Prostate gland (tissue), 2 donors: ENCODE measurements at regions not wholly inside any gene's neighbourhood (a gene's known extent, or its start where the extent isn't known, plus 50 kb on each side); places are given as distances from the start of the nearest gene placed in this dataset.

Source experiments
- POLR2A ChIP-seq: fragments of 450-650 bp; IDR thresholded peaks from one replicate; pipeline ENCODE4 v1.6.1; 2016; ENCODE audit warnings: antibody characterized with exemption, mild to moderate bottlenecking
- TF ChIP-seq, protein P1 (sequence below), 4 experiments: fragments of 200-600 bp in 2 of 4; fragments of 450-650 bp in 2 of 4; sonication (generic) in 2 of 4; IDR thresholded peaks; 1 replicate in 3 of 4; 2 replicates in 1 of 4; pipeline ENCODE4 v1.5.1; 2016 to 2019; ENCODE audit warnings: antibody characterized with exemption in 4 of 4, mild to moderate bottlenecking in 2 of 4, moderate library complexity in 2 of 4

DNA sequence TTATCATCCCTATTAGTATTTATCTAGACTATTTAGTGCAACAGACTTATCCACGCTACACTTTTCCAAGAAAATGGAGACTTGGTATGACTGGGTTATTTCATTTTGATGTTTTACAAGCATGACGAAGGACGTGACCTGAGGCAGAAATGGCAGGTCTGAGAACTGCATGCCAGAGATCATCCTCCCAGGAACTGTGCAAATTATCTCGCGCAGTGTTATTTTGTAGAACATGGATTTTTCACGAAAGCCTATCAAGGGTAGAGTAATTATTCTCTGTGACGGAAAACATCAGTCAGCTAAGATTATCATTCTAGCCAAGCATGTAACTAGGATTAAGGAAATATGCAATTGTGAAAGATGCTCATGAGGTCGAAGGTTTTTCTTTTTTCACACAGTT is 361.5 kb upstream of the AJAP1 start:
- TF ChIP-seq, protein P1, sequence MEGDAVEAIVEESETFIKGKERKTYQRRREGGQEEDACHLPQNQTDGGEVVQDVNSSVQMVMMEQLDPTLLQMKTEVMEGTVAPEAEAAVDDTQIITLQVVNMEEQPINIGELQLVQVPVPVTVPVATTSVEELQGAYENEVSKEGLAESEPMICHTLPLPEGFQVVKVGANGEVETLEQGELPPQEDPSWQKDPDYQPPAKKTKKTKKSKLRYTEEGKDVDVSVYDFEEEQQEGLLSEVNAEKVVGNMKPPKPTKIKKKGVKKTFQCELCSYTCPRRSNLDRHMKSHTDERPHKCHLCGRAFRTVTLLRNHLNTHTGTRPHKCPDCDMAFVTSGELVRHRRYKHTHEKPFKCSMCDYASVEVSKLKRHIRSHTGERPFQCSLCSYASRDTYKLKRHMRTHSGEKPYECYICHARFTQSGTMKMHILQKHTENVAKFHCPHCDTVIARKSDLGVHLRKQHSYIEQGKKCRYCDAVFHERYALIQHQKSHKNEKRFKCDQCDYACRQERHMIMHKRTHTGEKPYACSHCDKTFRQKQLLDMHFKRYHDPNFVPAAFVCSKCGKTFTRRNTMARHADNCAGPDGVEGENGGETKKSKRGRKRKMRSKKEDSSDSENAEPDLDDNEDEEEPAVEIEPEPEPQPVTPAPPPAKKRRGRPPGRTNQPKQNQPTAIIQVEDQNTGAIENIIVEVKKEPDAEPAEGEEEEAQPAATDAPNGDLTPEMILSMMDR (IDR thresholded peaks at IDR 0.05), result no peak
- no peak for TF ChIP-seq POLR2A
